IPS DF 6.9 (cell line): ENCODE measurements at regions not wholly inside any gene's neighbourhood (a gene's known extent, or its start where the extent isn't known, plus 50 kb on each side); places are given as distances from the start of the nearest gene placed in this dataset.

ENCODE experiments used
- DNase-seq: peaks from one replicate; pipeline ENCODE4 v3.0.0-alpha.2; 2013; ENCODE audit warnings: low read depth, low spot score
- H3K27ac ChIP-seq: one replicate; pipeline ENCODE4 v1.5.1; 2013; ENCODE audit warnings: low read length, control low read depth
- H3K27me3 ChIP-seq: 2 replicates; pipeline ENCODE4 v1.6.1; 2013; ENCODE audit warnings: mild to moderate bottlenecking, low read length; ENCODE audit not compliant: control insufficient read depth, insufficient read depth
- H3K36me3 ChIP-seq: 2 replicates; pipeline ENCODE4 v1.6.1; 2013; ENCODE audit warnings: low read length; ENCODE audit not compliant: control insufficient read depth, insufficient read depth
- H3K4me1 ChIP-seq: 2 replicates; pipeline ENCODE4 v1.6.1; 2013; ENCODE audit warnings: low read length; ENCODE audit not compliant: control insufficient read depth, insufficient read depth
- H3K4me3 ChIP-seq: 2 replicates; pipeline ENCODE4 v1.5.1; 2013; ENCODE audit warnings: mild to moderate bottlenecking, low read length
- H3K9me3 ChIP-seq: 2 replicates; pipeline ENCODE4 v1.6.1; 2013; ENCODE audit warnings: low read length, inconsistent platforms; ENCODE audit not compliant: control insufficient read depth, insufficient read depth
- WGBS: extraction: QIAGEN DNeasy Blood & Tissue Kit; methylation state at CpG from one replicate; pipeline ENCODE4 v1.1.7; 2013; ENCODE audit warnings: mixed read lengths, missing lambda C conversion rate; ENCODE audit not compliant: insufficient read length, insufficient coverage; 5-methylcytosine and 5-hydroxymethylcytosine counted together

DNA sequence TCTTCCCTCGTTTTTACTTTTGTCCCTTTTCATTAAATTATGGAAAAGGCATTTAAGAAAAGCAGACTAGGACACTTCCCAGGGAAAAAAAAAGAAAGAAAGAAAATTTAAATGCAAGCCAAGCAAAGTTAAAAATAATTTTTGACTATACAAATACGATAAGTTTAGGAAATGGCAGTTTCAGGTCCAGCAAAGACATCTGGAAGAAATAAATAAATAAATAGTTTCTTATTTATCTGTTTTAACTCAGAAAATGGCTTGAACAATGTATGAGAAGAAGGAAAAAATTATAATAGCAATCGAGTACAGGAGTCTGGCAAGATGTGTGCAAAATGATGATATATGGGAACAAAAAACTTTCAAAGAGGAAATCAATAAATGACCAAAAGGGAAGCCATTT is 114.6 kb upstream of the NCKAP5 start:
- Histone ChIP-seq H3K4me1 (no peaks in the 10 kb centered on the region), H3K27ac (no peak overlapping the region), H3K4me3 (no peak overlapping the region), H3K27me3 (no peaks in the 10 kb centered on the region), H3K9me3 (no peaks in the 10 kb centered on the region), H3K36me3 (no peaks in the 10 kb centered on the region)
- DNase-seq, result no peak
- WGBS, result no CpG with 5 or more reads among the region's 3 CpGs

DNA sequence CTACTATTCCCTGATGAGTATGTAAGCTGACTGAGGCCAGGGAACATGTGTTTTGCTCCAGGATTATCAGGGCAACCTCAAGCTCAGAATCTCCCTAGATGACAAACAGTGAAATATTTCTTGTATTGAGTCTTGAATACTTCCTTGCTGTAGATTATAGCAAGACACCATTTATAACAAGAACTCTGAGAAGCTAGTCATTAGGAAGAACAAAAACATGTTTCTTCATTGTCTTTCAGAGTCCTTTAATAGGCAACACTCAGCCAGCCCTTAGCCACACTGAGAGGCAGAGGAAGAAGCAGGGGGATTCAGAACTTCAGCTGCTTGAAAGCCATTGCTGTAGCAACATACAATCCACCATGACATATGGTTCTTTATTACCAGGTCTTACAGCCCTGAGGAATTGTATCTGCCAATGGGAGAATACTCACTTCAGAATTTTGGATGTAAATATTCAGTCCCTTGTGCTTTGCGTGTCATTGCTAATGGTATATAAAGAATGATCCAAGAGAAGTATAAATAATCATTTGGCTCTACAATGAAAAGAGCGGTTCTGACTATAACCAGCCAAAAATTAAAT is 117.5 kb upstream of the NCKAP5 start:
- no peaks in the 10 kb centered on the region for H3K36me3 ChIP-seq
- no peaks in the 10 kb centered on the region for H3K27me3 ChIP-seq
- no peak for DNase-seq
- no peaks in the 10 kb centered on the region for H3K9me3 ChIP-seq
- no peak overlapping the region for H3K27ac ChIP-seq
- WGBS, result no CpG with 5 or more reads among the region's 2 CpGs
- H3K4me1 ChIP-seq, result no peaks in the 10 kb centered on the region
- no peak overlapping the region for H3K4me3 ChIP-seq

DNA sequence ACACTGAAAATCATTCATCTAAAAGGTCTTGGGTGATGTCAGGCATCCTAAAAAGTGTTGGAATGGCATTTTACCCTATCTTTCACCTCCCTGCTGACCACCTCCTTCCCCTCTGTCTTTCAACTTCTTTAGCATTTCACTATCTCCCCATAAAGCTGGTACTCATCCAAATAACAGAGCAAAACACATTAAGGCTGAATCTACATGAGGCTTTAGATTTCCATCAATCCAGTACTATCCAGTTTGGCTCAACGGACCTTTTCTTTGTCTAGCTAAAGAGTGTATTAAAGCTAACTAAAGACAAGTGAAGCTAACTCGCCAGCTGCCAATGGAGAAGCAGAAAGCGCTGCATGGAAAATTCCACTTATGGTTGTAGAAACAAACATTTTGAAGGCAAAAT is 122.5 kb upstream of the NCKAP5 start:
- no CpG with 5 or more reads among the region's 3 CpGs for WGBS
- DNase-seq, result no peak
- Histone ChIP-seq H3K27ac (no peak overlapping the region), H3K9me3 (no peaks in the 10 kb centered on the region), H3K4me1 (no peaks in the 10 kb centered on the region), H3K4me3 (no peak overlapping the region), H3K36me3 (no peaks in the 10 kb centered on the region), H3K27me3 (no peaks in the 10 kb centered on the region)

DNA sequence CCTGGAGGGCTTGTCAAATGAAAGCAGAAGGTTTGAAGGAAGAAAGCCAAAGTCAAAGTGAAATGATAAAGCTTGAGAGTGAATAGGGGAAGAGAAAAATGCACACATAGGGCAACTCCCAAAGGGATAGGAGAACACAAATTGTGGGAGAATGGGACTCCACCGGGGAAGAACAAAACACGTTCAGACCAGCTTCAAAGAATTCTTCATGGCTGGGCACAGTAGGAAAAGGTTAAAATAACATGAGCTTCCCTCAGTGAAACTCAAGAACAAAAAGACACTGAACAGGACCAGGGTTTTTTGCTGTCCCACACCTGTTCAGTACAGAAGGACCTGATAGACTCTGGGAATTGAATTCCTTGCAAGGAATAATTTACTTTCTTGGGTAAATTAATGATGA is 123.1 kb upstream of the NCKAP5 start:
- no CpG with 5 or more reads among the region's 2 CpGs for WGBS
- Histone ChIP-seq H3K9me3 (no peaks in the 10 kb centered on the region), H3K4me1 (no peaks in the 10 kb centered on the region), H3K27ac (no peak overlapping the region), H3K27me3 (no peaks in the 10 kb centered on the region), H3K4me3 (no peak overlapping the region), H3K36me3 (no peaks in the 10 kb centered on the region)
- DNase-seq, result no peak

DNA sequence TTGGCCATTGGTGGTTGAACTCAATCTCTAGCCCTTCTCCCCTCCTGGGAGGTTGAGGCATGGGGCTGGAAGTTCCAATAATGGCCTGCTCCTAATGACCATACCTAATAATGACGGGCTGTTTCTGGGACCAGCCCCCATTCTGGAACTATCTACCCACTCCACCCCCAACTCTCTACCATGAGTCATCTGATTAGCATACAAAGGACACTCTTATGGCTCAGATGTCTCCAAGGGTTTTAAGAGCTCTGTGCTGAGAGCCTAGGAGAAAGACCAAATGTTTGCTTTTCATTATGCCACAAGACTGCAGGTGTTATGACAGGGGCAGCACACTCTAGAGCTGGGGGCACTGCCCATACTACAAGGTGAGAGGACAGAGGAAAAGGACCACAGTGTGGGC is 137.0 kb upstream of the NCKAP5 start:
- Histone ChIP-seq H3K4me3 (no peak overlapping the region), H3K4me1 (no peaks in the 10 kb centered on the region), H3K27ac (no peak overlapping the region), H3K9me3 (no peaks in the 10 kb centered on the region), H3K27me3 (no peaks in the 10 kb centered on the region), H3K36me3 (no peaks in the 10 kb centered on the region)
- no CpG with 5 or more reads among the region's 1 CpG for WGBS
- DNase-seq, result no peak

DNA sequence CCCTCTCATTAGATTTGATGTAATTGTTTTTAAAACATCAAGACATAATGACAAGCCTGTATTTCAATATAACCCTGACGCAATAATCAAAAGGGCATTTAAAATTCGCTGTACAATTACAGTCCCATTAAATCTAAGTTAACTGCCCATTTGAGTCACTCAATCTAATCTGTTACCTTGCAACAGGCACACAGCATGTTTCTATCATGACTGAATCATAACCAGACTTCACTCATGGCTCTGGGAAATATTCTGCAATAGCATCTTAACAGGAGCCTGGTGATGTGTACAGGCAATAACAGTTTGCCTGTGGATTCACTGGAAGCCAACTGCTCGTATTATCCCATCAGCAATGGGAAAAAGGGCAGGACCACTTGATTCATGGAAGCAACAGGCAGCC is 142.3 kb upstream of the NCKAP5 start:
- WGBS, result no CpG with 5 or more reads among the region's 3 CpGs
- Histone ChIP-seq H3K36me3 (no peaks in the 10 kb centered on the region), H3K27ac (no peak overlapping the region), H3K27me3 (no peaks in the 10 kb centered on the region), H3K9me3 (no peaks in the 10 kb centered on the region), H3K4me3 (no peak overlapping the region), H3K4me1 (no peaks in the 10 kb centered on the region)
- DNase-seq, result no peak

DNA sequence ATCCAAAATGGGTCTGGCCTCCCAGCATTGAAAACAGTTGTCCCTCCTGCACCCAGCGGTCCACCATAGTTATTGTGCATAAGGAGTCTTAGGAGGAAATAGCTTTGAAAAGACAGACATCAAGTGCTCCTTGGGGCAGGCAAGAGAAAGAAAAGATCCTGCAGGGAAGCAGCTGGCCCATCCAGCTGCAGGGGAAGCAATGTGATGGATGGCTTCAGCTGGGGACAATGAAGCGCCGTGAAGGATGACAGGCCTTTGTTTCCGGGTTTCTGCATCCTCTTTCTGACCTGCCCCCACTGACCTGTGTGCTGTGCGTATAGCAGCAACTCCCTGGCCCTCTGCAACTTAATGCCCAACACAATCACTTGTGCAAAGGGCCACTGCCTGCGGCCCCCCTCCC is 142.9 kb upstream of the NCKAP5 start:
- H3K27me3 ChIP-seq, result no peaks in the 10 kb centered on the region
- H3K27ac ChIP-seq, result no peak overlapping the region
- H3K4me3 ChIP-seq, result no peak overlapping the region
- DNase-seq, result no peak
- H3K9me3 ChIP-seq, result no peaks in the 10 kb centered on the region
- H3K36me3 ChIP-seq, result no peaks in the 10 kb centered on the region
- no CpG with 5 or more reads among the region's 6 CpGs for WGBS
- no peaks in the 10 kb centered on the region for H3K4me1 ChIP-seq

DNA sequence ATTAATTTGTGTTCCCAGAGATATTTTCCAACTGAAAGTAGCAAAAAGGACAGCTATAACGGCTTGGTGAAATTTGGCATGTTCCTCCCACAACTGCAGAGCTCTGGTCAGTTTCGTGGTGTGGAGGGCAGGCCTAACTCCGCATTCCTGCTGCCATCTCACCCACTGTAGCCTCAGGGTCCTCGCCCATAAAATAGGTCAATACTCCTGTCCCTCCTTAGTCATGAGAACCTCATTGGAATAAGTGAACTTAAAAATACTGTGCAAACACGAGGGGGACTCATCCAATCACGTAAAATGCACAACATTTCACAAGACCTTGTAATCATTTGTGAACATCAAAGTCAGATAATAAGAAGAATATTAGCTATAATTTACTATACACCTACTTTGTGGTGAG is 143.5 kb upstream of the NCKAP5 start:
- Histone ChIP-seq H3K4me1 (no peaks in the 10 kb centered on the region), H3K9me3 (no peaks in the 10 kb centered on the region), H3K27ac (no peak overlapping the region), H3K27me3 (no peaks in the 10 kb centered on the region), H3K36me3 (no peaks in the 10 kb centered on the region), H3K4me3 (no peak overlapping the region)
- no CpG with 5 or more reads among the region's 6 CpGs for WGBS
- no peak for DNase-seq

DNA sequence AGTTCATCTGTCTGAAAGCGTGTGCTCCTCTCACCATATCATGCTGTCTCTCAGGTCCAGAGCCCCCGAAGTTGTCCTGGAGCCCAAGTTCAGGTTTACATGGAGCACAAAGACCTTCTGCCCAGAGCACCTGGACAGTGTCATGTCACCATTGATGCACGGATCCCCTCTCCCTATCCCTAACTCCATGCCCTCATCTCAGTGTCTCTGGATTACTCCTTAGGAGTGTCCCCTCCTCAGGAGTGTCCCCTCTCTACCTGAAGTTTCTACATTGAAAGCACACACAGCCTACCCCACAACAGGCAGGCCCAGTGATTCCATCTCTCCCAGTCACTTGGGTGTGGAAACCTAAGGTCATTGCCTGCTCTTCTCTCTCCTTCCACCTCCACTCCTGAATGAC is 144.1 kb upstream of the NCKAP5 start:
- no peak overlapping the region for H3K4me3 ChIP-seq
- H3K27me3 ChIP-seq, result no peaks in the 10 kb centered on the region
- no peak overlapping the region for H3K27ac ChIP-seq
- no CpG with 5 or more reads among the region's 3 CpGs for WGBS
- H3K9me3 ChIP-seq, result no peaks in the 10 kb centered on the region
- no peaks in the 10 kb centered on the region for H3K4me1 ChIP-seq
- H3K36me3 ChIP-seq, result no peaks in the 10 kb centered on the region
- no peak for DNase-seq

DNA sequence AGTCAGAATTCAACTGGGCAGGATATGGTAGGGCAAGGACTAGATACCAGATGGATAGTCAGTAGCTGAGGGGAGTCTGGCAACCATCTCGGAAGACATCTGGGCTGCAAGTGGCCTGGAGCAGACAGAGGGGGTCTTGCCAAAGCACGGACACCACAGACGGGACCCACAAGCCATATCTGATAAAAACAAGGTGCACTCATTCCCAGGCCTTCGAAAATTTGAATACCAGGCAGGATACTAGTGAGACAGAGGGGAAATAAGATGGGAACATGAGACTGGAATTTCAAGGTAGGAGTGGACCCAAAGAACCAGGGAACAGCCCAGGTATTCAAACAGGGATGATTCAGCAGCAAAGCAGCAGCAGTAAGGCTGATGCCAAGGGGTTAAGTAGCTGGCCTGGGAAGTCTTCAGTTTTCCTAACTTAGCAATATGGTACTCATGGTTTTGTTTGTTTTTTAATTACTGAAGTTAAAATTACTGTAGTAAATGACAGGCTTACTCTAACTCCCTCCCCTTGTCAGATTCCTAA is 144.9 kb upstream of the NCKAP5 start:
- H3K27me3 ChIP-seq, result no peaks in the 10 kb centered on the region
- H3K4me1 ChIP-seq, result no peaks in the 10 kb centered on the region
- WGBS, result no CpG with 5 or more reads among the region's 4 CpGs
- H3K27ac ChIP-seq, result no peak overlapping the region
- H3K4me3 ChIP-seq, result no peak overlapping the region
- H3K36me3 ChIP-seq, result no peaks in the 10 kb centered on the region
- H3K9me3 ChIP-seq, result no peaks in the 10 kb centered on the region
- DNase-seq, result no peak

DNA sequence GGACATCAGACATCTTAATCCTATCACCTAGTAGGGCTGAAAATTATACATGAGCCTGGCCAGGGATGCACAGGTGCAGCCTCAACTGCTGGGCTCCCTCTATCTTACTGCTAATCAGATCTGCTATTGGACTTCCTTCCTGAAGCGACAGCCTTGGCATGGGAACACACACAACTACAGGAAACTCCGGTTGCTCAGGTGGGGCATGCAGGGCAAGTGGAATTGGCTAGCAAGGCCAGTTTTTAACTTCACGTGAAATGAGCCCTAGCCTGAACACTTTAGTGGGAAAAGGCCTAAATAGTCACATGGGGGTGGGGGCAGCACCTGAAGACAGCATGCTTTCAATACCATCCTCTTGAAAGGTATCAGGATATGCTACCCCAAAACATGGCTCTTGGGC is 147.9 kb upstream of the NCKAP5 start:
- DNase-seq, result no peak
- Histone ChIP-seq H3K27ac (no peak overlapping the region), H3K9me3 (no peaks in the 10 kb centered on the region; the same call in 1 of the 2 replicates), H3K27me3 (no peaks in the 10 kb centered on the region), H3K4me1 (no peaks in the 10 kb centered on the region), H3K36me3 (no peaks in the 10 kb centered on the region), H3K4me3 (no peak overlapping the region)
- no CpG with 5 or more reads among the region's 3 CpGs for WGBS
